ENCODE measurements at regions not wholly inside any gene's neighbourhood (a gene's known extent, or its start where the extent isn't known, plus 50 kb on each side); places are given as distances from the start of the nearest gene placed in this dataset.

DNA sequence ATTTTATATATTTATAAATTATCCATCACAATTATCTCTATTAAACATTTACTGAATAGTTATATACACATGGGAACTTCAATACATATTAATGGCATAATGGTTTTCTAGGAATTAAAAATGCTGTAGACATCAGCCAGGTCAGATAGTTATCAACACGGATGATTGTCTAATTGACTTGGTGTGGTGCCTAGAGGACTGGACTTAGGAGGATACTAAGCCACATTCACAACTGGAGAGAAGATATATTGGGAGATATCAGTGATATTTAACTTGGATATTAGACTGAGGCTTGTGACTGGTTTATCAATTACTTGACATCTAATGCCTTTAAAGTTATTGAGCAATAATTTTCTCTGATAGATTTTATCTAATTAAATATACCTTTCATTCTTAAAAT lies 794.5 kb upstream of the ANO3 start:
- peaks cover 21% of the 10 kb centered on the region for H3K9me3 Mint-ChIP-seq
- CTCF ChIA-PET, result no interaction called here
- no peaks in the 10 kb centered on the region for H3K27me3 Mint-ChIP-seq (ENCODE audit: low read depth)
- ATAC-seq, result no peak
- no peak for DNase-seq (ENCODE audit: low spot score)
- H3K27ac Mint-ChIP-seq, result no peak overlapping the region
- H3K4me1 Mint-ChIP-seq, result no peaks in the 10 kb centered on the region
- TF ChIP-seq RORB (CRISPR knock-in tag; IDR thresholded peaks at IDR 0.05) (no peak), ZNF281 (CRISPR knock-in tag; IDR thresholded peaks at IDR 0.05) (no peak), JAZF1 (CRISPR knock-in tag; IDR thresholded peaks at IDR 0.05) (no peak), E2F4 (CRISPR knock-in tag; IDR thresholded peaks at IDR 0.05; ENCODE audit: borderline replicate concordance, low read depth) (no peak), TP53 (CRISPR knock-in tag; IDR thresholded peaks at IDR 0.05) (no peak), ZNF423 (CRISPR knock-in tag; IDR thresholded peaks at IDR 0.05) (no peak), EMX1 (CRISPR knock-in tag; IDR thresholded peaks at IDR 0.05) (no peak), CREM (CRISPR knock-in tag; IDR thresholded peaks at IDR 0.05) (no peak), FOXK1 (CRISPR knock-in tag; IDR thresholded peaks at IDR 0.05) (no peak), ATF6 (CRISPR knock-in tag; IDR thresholded peaks at IDR 0.05) (no peak), ZNF416 (CRISPR knock-in tag; IDR thresholded peaks at IDR 0.05) (no peak), ZNF232 (CRISPR knock-in tag; IDR thresholded peaks at IDR 0.05) (no peak), FOXP1 (CRISPR knock-in tag; IDR thresholded peaks at IDR 0.05; ENCODE audit: borderline replicate concordance) (no peak), ESRRA (CRISPR knock-in tag; IDR thresholded peaks at IDR 0.05; ENCODE audit: borderline replicate concordance) (no peak), TCF7 (CRISPR knock-in tag; IDR thresholded peaks at IDR 0.05; ENCODE audit: low read depth) (no peak), MYBL2 (CRISPR knock-in tag; IDR thresholded peaks at IDR 0.05) (no peak)
- TF ChIP-seq, protein P1, sequence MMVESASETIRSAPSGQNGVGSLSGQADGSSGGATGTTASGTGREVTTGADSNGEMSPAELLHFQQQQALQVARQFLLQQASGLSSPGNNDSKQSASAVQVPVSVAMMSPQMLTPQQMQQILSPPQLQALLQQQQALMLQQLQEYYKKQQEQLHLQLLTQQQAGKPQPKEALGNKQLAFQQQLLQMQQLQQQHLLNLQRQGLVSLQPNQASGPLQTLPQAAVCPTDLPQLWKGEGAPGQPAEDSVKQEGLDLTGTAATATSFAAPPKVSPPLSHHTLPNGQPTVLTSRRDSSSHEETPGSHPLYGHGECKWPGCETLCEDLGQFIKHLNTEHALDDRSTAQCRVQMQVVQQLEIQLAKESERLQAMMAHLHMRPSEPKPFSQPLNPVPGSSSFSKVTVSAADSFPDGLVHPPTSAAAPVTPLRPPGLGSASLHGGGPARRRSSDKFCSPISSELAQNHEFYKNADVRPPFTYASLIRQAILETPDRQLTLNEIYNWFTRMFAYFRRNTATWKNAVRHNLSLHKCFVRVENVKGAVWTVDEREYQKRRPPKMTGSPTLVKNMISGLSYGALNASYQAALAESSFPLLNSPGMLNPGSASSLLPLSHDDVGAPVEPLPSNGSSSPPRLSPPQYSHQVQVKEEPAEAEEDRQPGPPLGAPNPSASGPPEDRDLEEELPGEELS (CRISPR knock-in tag; IDR thresholded peaks at IDR 0.05), result no peak
- TF ChIP-seq, protein P2, sequence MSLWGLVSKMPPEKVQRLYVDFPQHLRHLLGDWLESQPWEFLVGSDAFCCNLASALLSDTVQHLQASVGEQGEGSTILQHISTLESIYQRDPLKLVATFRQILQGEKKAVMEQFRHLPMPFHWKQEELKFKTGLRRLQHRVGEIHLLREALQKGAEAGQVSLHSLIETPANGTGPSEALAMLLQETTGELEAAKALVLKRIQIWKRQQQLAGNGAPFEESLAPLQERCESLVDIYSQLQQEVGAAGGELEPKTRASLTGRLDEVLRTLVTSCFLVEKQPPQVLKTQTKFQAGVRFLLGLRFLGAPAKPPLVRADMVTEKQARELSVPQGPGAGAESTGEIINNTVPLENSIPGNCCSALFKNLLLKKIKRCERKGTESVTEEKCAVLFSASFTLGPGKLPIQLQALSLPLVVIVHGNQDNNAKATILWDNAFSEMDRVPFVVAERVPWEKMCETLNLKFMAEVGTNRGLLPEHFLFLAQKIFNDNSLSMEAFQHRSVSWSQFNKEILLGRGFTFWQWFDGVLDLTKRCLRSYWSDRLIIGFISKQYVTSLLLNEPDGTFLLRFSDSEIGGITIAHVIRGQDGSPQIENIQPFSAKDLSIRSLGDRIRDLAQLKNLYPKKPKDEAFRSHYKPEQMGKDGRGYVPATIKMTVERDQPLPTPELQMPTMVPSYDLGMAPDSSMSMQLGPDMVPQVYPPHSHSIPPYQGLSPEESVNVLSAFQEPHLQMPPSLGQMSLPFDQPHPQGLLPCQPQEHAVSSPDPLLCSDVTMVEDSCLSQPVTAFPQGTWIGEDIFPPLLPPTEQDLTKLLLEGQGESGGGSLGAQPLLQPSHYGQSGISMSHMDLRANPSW (CRISPR knock-in tag; conservative IDR thresholded peaks at IDR 0.05; ENCODE audit: low read depth), result no peak
- TF ChIP-seq, protein P3, sequence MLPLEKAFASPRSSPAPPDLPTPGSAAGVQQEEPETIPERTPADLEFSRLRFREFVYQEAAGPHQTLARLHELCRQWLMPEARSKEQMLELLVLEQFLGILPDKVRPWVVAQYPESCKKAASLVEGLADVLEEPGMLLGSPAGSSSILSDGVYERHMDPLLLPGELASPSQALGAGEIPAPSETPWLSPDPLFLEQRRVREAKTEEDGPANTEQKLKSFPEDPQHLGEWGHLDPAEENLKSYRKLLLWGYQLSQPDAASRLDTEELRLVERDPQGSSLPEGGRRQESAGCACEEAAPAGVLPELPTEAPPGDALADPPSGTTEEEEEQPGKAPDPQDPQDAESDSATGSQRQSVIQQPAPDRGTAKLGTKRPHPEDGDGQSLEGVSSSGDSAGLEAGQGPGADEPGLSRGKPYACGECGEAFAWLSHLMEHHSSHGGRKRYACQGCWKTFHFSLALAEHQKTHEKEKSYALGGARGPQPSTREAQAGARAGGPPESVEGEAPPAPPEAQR (CRISPR knock-in tag; IDR thresholded peaks at IDR 0.05), result no peak
- peaks cover 3% of the 10 kb centered on the region; the same call in 1 of the 2 replicates for H3K36me3 Mint-ChIP-seq
- no peak overlapping the region for H3K4me3 Mint-ChIP-seq
- POLR2A ChIA-PET, result no interaction called here
